HCT116 (cell line): ENCODE measurements at regions not wholly inside any gene's neighbourhood (a gene's known extent, or its start where the extent isn't known, plus 50 kb on each side); places are given as distances from the start of the nearest gene placed in this dataset.

Experiments
- ATAC-seq: fragments of 200-7000 bp; cut with Tn5 transposase; 2 replicates; pipeline ENCODE4 v1.9.1; 2020; ENCODE audit warnings: mild to moderate bottlenecking, moderate library complexity
- BruUV-seq: library from RNA; stranded (reverse); fragments of 400-500 nt; replicated peaks from 2 replicates; lab custom pipeline; 2021; lab: Mats Ljungman, UMichigan
- CTCF ChIA-PET: fragments of 300-600 bp; sonication (Branson Sonifier 250); formaldehyde crosslinking; loops from one replicate; lab custom pipeline; 2021; ENCODE audit warnings: antibody characterized with exemption; lab: Charles Lee
- POLR2A ChIA-PET: fragments of 300-600, 350-600 bp; sonication (Branson Sonifier 250); formaldehyde crosslinking; loops from one replicate; lab custom pipeline; 2021; ENCODE audit warnings: antibody characterized with exemption; lab: Charles Lee
- RAD21 ChIA-PET, 2 experiments: fragments of 300-600 bp; sonication (Branson Sonifier 250); formaldehyde crosslinking; loops; one replicate each; lab custom pipeline; 2023; ENCODE audit warnings: low total read pairs in 2 of 2; ENCODE audit not compliant: uncharacterized antibody in 2 of 2, unreplicated experiment in 2 of 2, low non-redundant PET in 1 of 2; lab: Charles Lee
- DNase-seq: peaks from one replicate; pipeline ENCODE4 v3.0.0-alpha.2; 2010; ENCODE audit warnings: low read depth, low spot score
- H2AFZ ChIP-seq: fragments of 200-600 bp; shearing (Covaris generic), sonication (generic); 2 replicates; pipeline ENCODE4 v1.6.1; 2017; ENCODE audit warnings: low read depth, mixed run types, mixed read lengths, antibody characterized with exemption, low read length; ENCODE audit not compliant: poor library complexity, severe bottlenecking
- H3K27ac ChIP-seq: 2 replicates; pipeline ENCODE4 v1.5.1; 2012; ENCODE audit warnings: low read depth, low read length
- H3K27me3 ChIP-seq: fragments of 200-600 bp; sonication (generic); 2 replicates; pipeline ENCODE4 v1.6.1; 2016; ENCODE audit warnings: mixed run types, low read length, mixed read lengths; ENCODE audit not compliant: insufficient read depth
- H3K36me3 ChIP-seq, 2 experiments: fragments of 200-500 bp in 1 of 2; fragments of 200-600 bp in 1 of 2; sonication (Bioruptor generic) in 1 of 2; sonication (generic) in 1 of 2; 2 replicates each; pipeline versions ENCODE4 v1.5.1 to v1.6.1; 2014 to 2016; ENCODE audit warnings: low read length in 2 of 2, inconsistent platforms in 1 of 2, mixed read lengths in 1 of 2, mixed run types in 1 of 2; ENCODE audit not compliant: insufficient read depth in 2 of 2, control insufficient read depth in 1 of 2
- H3K4me1 ChIP-seq, 2 experiments: fragments of 200-600 bp in 1 of 2; sonication (generic) in 1 of 2; 2 replicates each; pipeline versions ENCODE4 v1.5.1 to v1.6.1; 2012 to 2017; ENCODE audit warnings: low read length in 2 of 2, inconsistent platforms in 1 of 2, mild to moderate bottlenecking in 1 of 2, mixed read lengths in 1 of 2, mixed run types in 1 of 2, moderate library complexity in 1 of 2; ENCODE audit not compliant: insufficient read depth in 2 of 2, control insufficient read depth in 1 of 2
- H3K4me2 ChIP-seq: fragments of 200-600 bp; sonication (generic); 2 replicates; pipeline ENCODE4 v1.6.1; 2017; ENCODE audit warnings: mixed run types, low read length, mixed read lengths
- H3K4me3 ChIP-seq, 2 experiments: fragments of 200-600 bp in 1 of 2; sonication (generic) in 1 of 2; replicated peaks in 1 of 2; 2 replicates each; pipeline ENCODE4 v1.5.1; 2011 to 2016; ENCODE audit warnings: low read length in 2 of 2, control low read depth in 1 of 2, low read depth in 1 of 2, mild to moderate bottlenecking in 1 of 2, mixed read lengths in 1 of 2, mixed run types in 1 of 2
- H3K79me2 ChIP-seq: fragments of 200-600 bp; sonication (generic); 2 replicates; pipeline ENCODE4 v1.6.1; 2017; ENCODE audit warnings: mild to moderate bottlenecking, mixed run types, low read length, moderate library complexity, mixed read lengths; ENCODE audit not compliant: insufficient read depth
- H3K9ac ChIP-seq: fragments of 200-600 bp; sonication (generic); 2 replicates; pipeline ENCODE4 v1.6.1; 2016; ENCODE audit warnings: low read length, mixed read lengths
- H3K9me2 ChIP-seq: fragments of 200-600 bp; sonication (generic), shearing (Covaris generic); 2 replicates; pipeline ENCODE4 v1.6.1; 2017; ENCODE audit warnings: mixed run types, mild to moderate bottlenecking, moderate library complexity; ENCODE audit not compliant: insufficient read depth
- H3K9me3 ChIP-seq, 2 experiments: fragments of 200-500 bp in 1 of 2; fragments of 200-600 bp in 1 of 2; sonication (Bioruptor generic) in 1 of 2; sonication (generic) in 1 of 2; 2 replicates each; pipeline ENCODE4 v1.6.1; 2014 to 2017; ENCODE audit warnings: low read length in 2 of 2, mixed read lengths in 2 of 2, inconsistent platforms in 1 of 2, low read depth in 1 of 2, mild to moderate bottlenecking in 1 of 2, mixed run types in 1 of 2, moderate library complexity in 1 of 2; ENCODE audit not compliant: control insufficient read depth in 1 of 2, insufficient read depth in 1 of 2
- H4K20me1 ChIP-seq: fragments of 200-600 bp; sonication (generic), shearing (Covaris generic); 2 replicates; pipeline ENCODE4 v1.6.1; 2017; ENCODE audit warnings: mixed run types, mild to moderate bottlenecking, moderate library complexity; ENCODE audit not compliant: insufficient read depth
- CBX3 ChIP-seq: IDR thresholded peaks from 2 replicates; pipeline ENCODE4 v1.6.1; 2012; ENCODE audit warnings: low read depth
- ELF1 ChIP-seq: IDR thresholded peaks from 2 replicates; pipeline ENCODE4 v1.6.1; 2012; ENCODE audit warnings: low read depth, borderline replicate concordance
- EZH2 ChIP-seq: fragments of 200-600 bp; sonication (generic); IDR thresholded peaks from 2 replicates; pipeline ENCODE4 v1.6.1; 2017; ENCODE audit warnings: antibody characterized with exemption, mixed run types
- EZH2phosphoT487 ChIP-seq: fragments of 200-600 bp; IDR thresholded peaks from 2 replicates; pipeline ENCODE4 v1.6.1; 2018; ENCODE audit warnings: antibody characterized with exemption, borderline replicate concordance
- FOSL1 ChIP-seq: IDR thresholded peaks from 2 replicates; pipeline ENCODE4 v1.6.1; 2012; ENCODE audit warnings: low read depth
- POLR2AphosphoS5 ChIP-seq: IDR thresholded peaks from 2 replicates; pipeline ENCODE4 v1.6.1; 2011; ENCODE audit warnings: mild to moderate bottlenecking, low read depth, low read length, moderate library complexity
- RAD21 ChIP-seq: IDR thresholded peaks from 2 replicates; pipeline ENCODE4 v1.6.1; 2012; ENCODE audit warnings: low read depth, mild to moderate bottlenecking
- SRF ChIP-seq: IDR thresholded peaks from 2 replicates; pipeline ENCODE4 v1.6.1; 2012; ENCODE audit warnings: low read depth
- TCF7L2 ChIP-seq: IDR thresholded peaks from 2 replicates; pipeline ENCODE4 v1.7.0; 2011; ENCODE audit warnings: borderline replicate concordance, inconsistent platforms; ENCODE audit not compliant: insufficient read depth, insufficient read length; ENCODE audit errors: extremely low read depth
- YY1 ChIP-seq: IDR thresholded peaks from 2 replicates; pipeline ENCODE4 v1.6.1; 2011; ENCODE audit warnings: low read length, low read depth, moderate library complexity, mild to moderate bottlenecking; ENCODE audit not compliant: insufficient replicate concordance; ENCODE audit errors: extremely low read depth
- ZNF274 ChIP-seq: fragments of 200-500 bp; sonication (Bioruptor generic); IDR thresholded peaks from 2 replicates; pipeline ENCODE4 v1.6.1; 2014; ENCODE audit warnings: mild to moderate bottlenecking, low read depth, low read length, inconsistent platforms
- intact Hi-C: fragments of 100-400 bp; cut with micrococcal nuclease; formaldehyde crosslinking; loops from 2 replicates; pipeline ENCODE4 v1.10.0; 2022
- TF ChIP-seq, protein P1 (sequence below): IDR thresholded peaks from 2 replicates; pipeline ENCODE4 v1.6.1; 2012; ENCODE audit warnings: low read depth
- TF ChIP-seq, protein P2 (sequence below): IDR thresholded peaks from 2 replicates; pipeline ENCODE4 v1.6.1; 2011; ENCODE audit warnings: mild to moderate bottlenecking, low read length, moderate library complexity; ENCODE audit not compliant: insufficient replicate concordance; ENCODE audit errors: extremely low read depth
- TF ChIP-seq, protein P3 (sequence below): IDR thresholded peaks from 2 replicates; pipeline ENCODE4 v1.6.1; 2012

DNA sequence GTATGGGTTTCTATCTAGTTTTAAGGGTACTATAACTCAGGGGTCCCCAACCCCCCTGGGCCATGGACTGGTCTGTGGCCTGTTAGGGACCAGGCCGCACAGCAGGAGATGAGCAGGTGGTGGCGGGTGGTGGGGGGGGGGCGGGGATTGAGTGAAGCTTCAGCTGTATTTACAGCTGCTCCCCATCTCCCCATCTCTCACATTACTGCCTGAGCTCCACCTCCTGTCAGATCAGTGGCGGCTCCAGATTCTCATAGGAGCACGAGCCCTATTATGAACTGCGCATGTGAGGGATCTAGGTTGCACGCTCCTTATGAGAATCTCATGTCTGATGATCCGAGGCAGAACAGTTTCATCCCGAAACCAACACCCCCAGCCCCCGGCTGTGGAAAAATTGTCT lies 95.1 kb upstream of the SLC45A1 start:
- POLR2A ChIA-PET: no interaction called here

DNA sequence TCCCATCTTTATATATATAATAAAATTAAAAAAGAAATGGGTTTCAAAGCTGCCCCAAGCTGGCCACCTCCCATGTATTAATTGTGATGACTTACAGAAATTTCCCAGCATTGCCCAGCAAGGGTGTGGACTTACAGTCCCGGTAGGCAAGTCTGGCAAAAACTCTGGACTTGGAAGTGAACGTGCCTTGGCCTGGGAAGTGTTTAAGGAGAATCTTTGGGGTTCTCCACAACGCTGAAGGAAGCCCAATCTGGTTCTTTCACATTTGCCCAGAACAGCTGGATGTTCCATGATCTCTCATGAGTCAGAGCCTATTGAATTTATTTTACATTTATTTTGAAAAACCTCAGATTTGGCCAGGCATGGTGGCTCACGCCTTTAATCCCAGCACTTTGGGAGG lies 98.4 kb upstream of the SLC45A1 start:
- H3K27me3 ChIP-seq: no peaks in the 10 kb centered on the region
- H3K9me3 ChIP-seq: no peaks in the 10 kb centered on the region
- H3K36me3 ChIP-seq: no peaks in the 10 kb centered on the region
- ATAC-seq: no peak
- no peak overlapping the region for H3K27ac ChIP-seq
- H3K4me2 ChIP-seq: no peak overlapping the region
- no peaks in the 10 kb centered on the region for H3K79me2 ChIP-seq
- POLR2A ChIA-PET: interaction anchor here (1.6 kb wide), 1 partner anchor 9 kb away, joined by 5 read pairs; no protein-coding TSS in a partner anchor
- DNase-seq: no peak
- H3K4me1 ChIP-seq: peaks cover 15 to 37% of the 10 kb centered on the region in 2 experiments
- H3K9me2 ChIP-seq: no peaks in the 10 kb centered on the region
- no peak overlapping the region for H3K4me3 ChIP-seq
- RAD21 ChIA-PET: no interaction called here
- no peak overlapping the region for H3K9ac ChIP-seq
- TF ChIP-seq, protein P1, sequence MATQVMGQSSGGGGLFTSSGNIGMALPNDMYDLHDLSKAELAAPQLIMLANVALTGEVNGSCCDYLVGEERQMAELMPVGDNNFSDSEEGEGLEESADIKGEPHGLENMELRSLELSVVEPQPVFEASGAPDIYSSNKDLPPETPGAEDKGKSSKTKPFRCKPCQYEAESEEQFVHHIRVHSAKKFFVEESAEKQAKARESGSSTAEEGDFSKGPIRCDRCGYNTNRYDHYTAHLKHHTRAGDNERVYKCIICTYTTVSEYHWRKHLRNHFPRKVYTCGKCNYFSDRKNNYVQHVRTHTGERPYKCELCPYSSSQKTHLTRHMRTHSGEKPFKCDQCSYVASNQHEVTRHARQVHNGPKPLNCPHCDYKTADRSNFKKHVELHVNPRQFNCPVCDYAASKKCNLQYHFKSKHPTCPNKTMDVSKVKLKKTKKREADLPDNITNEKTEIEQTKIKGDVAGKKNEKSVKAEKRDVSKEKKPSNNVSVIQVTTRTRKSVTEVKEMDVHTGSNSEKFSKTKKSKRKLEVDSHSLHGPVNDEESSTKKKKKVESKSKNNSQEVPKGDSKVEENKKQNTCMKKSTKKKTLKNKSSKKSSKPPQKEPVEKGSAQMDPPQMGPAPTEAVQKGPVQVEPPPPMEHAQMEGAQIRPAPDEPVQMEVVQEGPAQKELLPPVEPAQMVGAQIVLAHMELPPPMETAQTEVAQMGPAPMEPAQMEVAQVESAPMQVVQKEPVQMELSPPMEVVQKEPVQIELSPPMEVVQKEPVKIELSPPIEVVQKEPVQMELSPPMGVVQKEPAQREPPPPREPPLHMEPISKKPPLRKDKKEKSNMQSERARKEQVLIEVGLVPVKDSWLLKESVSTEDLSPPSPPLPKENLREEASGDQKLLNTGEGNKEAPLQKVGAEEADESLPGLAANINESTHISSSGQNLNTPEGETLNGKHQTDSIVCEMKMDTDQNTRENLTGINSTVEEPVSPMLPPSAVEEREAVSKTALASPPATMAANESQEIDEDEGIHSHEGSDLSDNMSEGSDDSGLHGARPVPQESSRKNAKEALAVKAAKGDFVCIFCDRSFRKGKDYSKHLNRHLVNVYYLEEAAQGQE: no peak
- TF ChIP-seq, protein P2, sequence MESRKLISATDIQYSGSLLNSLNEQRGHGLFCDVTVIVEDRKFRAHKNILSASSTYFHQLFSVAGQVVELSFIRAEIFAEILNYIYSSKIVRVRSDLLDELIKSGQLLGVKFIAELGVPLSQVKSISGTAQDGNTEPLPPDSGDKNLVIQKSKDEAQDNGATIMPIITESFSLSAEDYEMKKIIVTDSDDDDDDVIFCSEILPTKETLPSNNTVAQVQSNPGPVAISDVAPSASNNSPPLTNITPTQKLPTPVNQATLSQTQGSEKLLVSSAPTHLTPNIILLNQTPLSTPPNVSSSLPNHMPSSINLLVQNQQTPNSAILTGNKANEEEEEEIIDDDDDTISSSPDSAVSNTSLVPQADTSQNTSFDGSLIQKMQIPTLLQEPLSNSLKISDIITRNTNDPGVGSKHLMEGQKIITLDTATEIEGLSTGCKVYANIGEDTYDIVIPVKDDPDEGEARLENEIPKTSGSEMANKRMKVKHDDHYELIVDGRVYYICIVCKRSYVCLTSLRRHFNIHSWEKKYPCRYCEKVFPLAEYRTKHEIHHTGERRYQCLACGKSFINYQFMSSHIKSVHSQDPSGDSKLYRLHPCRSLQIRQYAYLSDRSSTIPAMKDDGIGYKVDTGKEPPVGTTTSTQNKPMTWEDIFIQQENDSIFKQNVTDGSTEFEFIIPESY: no peak
- no peak for TF ChIP-seq RAD21
- no peak for TF ChIP-seq YY1
- no peak for TF ChIP-seq EZH2
- TF ChIP-seq ELF1: no peak
- TF ChIP-seq, protein P3, sequence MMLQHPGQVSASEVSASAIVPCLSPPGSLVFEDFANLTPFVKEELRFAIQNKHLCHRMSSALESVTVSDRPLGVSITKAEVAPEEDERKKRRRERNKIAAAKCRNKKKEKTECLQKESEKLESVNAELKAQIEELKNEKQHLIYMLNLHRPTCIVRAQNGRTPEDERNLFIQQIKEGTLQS: no peak
- H4K20me1 ChIP-seq: no peaks in the 10 kb centered on the region
- intact Hi-C loops: no loop called here
- no TSS peak for BruUV-seq
- no peak overlapping the region for H2AFZ ChIP-seq
- CTCF ChIA-PET: no interaction called here

More for the DNA sequence above, 95.1 kb upstream of the SLC45A1 start:
- Histone ChIP-seq H3K4me2 (no peak overlapping the region), H3K36me3 (no peaks in the 10 kb centered on the region), H3K9me2 (no peaks in the 10 kb centered on the region), H3K9me3 (peaks cover 0 to 3% of the 10 kb centered on the region in 2 experiments; a peak in 1 of 4 replicates), H3K9ac (no peak overlapping the region), H4K20me1 (no peaks in the 10 kb centered on the region), H2AFZ (no peak overlapping the region), H3K79me2 (no peaks in the 10 kb centered on the region), H3K4me1 (peaks cover 15 to 39% of the 10 kb centered on the region in 2 experiments; a peak in 3 of 4 replicates), H3K27me3 (no peaks in the 10 kb centered on the region), H3K27ac (no peak overlapping the region), H3K4me3 (no peak overlapping the region)
- ChIA-PET RAD21 (interaction anchor here in 1 of 2 experiments (0.5 kb wide), 1 partner anchor 170 kb away, joined by 5 read pairs; no protein-coding TSS in a partner anchor), CTCF (no interaction called here)
- no TSS peak for BruUV-seq
- DNase-seq: no peak
- ATAC-seq: no peak
- intact Hi-C loops: no loop called here
- no peak for TF ChIP-seq EZH2
- TF ChIP-seq EZH2phosphoT487: no peak
- TF ChIP-seq ZNF274: no peak
- no peak for TF ChIP-seq ELF1
- no peak for TF ChIP-seq FOSL1
- TF ChIP-seq POLR2AphosphoS5: no peak
- no peak for TF ChIP-seq CBX3
- TF ChIP-seq TCF7L2: no peak
- TF ChIP-seq SRF: no peak
